ENCODE measurements at regions not wholly inside any gene's neighbourhood (a gene's known extent, or its start where the extent isn't known, plus 50 kb on each side); places are given as distances from the start of the nearest gene placed in this dataset.

GRCh38 chr10:3853016-3853415 lies 68.0 kb upstream of the KLF6 start:
- no peak for DNase-seq (ENCODE audit: low spot score)
- in situ Hi-C loops (cut with HindIII; ENCODE audit: low sequenced_read_pairs): no loop called here

- DNase-seq (ENCODE audit: low spot score): peak; percentile 58
- in situ Hi-C loops (cut with HindIII; ENCODE audit: low sequenced_read_pairs): no loop called here
Measured at GRCh38 chr10:3852147-3852904, 67.3 kb upstream of the KLF6 start.

GRCh38 chr10:3850999-3851937 lies 66.3 kb upstream of the KLF6 start:
- in situ Hi-C loops (cut with HindIII; ENCODE audit: low sequenced_read_pairs): no loop called here
- no peak for DNase-seq (ENCODE audit: low spot score)

GRCh38 chr10:3848775-3849635 lies 64.0 kb upstream of the KLF6 start:
- DNase-seq (ENCODE audit: low spot score): no peak

GRCh38 chr10:3848005-3848774 lies 63.2 kb upstream of the KLF6 start:
- DNase-seq (ENCODE audit: low spot score): no peak
- in situ Hi-C loops (cut with HindIII; ENCODE audit: low sequenced_read_pairs): no loop called here

More at GRCh38 chr10:3848775-3849635, 64.0 kb upstream of the KLF6 start:
- in situ Hi-C loops (cut with HindIII; ENCODE audit: low sequenced_read_pairs): no loop called here

GRCh38 chr10:3846736-3847135 lies 61.7 kb upstream of the KLF6 start:
- in situ Hi-C loops (cut with HindIII; ENCODE audit: low sequenced_read_pairs): no loop called here
- DNase-seq (ENCODE audit: low spot score): no peak

GRCh38 chr10:3844491-3845025 lies 59.5 kb upstream of the KLF6 start:
- in situ Hi-C loops (cut with HindIII; ENCODE audit: low sequenced_read_pairs): no loop called here
- DNase-seq (ENCODE audit: low spot score): no peak

- no peak for DNase-seq (ENCODE audit: low spot score)
- in situ Hi-C loops (cut with HindIII; ENCODE audit: low sequenced_read_pairs): no loop called here
Measured at GRCh38 chr10:3838460-3839437, 53.7 kb upstream of the KLF6 start.

- DNase-seq (ENCODE audit: low spot score): no peak
- in situ Hi-C loops (cut with HindIII; ENCODE audit: low sequenced_read_pairs): no loop called here
Measured at GRCh38 chr10:3837647-3838459, 52.8 kb upstream of the KLF6 start.

GRCh38 chr10:3836222-3836820 lies 51.3 kb upstream of the KLF6 start:
- in situ Hi-C loops (cut with HindIII; ENCODE audit: low sequenced_read_pairs): no loop called here

GRCh38 chr10:3835770-3836169 lies 50.8 kb upstream of the KLF6 start:
- in situ Hi-C loops (cut with HindIII; ENCODE audit: low sequenced_read_pairs): no loop called here
- DNase-seq (ENCODE audit: low spot score): no peak

More at GRCh38 chr10:3836222-3836820, 51.3 kb upstream of the KLF6 start:
- DNase-seq (ENCODE audit: low spot score): no peak

- no peak for DNase-seq (ENCODE audit: low spot score)
- in situ Hi-C loops (cut with HindIII; ENCODE audit: low sequenced_read_pairs): no loop called here
Measured at GRCh38 chr10:3834947-3835346, 49.9 kb upstream of the KLF6 start.

Measured in G401 (cell line).